ENCODE measurements at regions not wholly inside any gene's neighbourhood (a gene's known extent, or its start where the extent isn't known, plus 50 kb on each side); places are given as distances from the start of the nearest gene placed in this dataset.

DNA sequence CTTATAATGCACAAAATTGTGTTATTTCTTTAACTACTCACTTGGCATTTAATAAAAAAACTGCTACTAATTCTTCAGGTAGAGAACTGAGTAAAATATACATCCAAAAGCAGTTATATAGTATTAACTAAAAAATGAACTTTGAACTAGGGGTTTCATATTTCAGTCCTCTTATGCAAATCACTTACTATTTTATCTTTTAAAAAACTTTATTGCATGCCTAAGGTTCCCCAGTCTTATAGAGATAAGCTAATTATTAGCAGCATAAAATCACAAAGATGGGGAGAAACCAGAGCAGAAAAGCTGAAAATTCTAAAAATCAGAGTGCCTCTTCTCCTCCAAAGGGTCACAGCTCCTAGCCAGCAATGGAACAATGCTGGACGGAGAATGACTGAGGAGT, 228.0 kb downstream of the CALCRL start:
- Histone ChIP-seq H3F3A (ENCODE audit: insufficient read depth, low read length) (no peaks in the 10 kb centered on the region), H3K4me2 (ENCODE audit: low read length) (no peak overlapping the region), H3K79me2 (ENCODE audit: insufficient read depth, low read length) (no peaks in the 10 kb centered on the region), H4K20me1 (ENCODE audit: insufficient read depth, low read length) (no peaks in the 10 kb centered on the region), H3K36me3 (ENCODE audit: insufficient read depth, low read length) (no peaks in the 10 kb centered on the region), H3K4me1 (ENCODE audit: insufficient read depth, low read length, severe bottlenecking) (no peaks in the 10 kb centered on the region), H3K27ac (ENCODE audit: low read depth, low read length, poor library complexity, severe bottlenecking) (no peak overlapping the region), H3K9me2 (ENCODE audit: low read depth, low read length) (no peaks in the 10 kb centered on the region), H3K9ac (ENCODE audit: low read length) (no peak overlapping the region), H3K9me3 (ENCODE audit: low read length) (no peaks in the 10 kb centered on the region), H2AFZ (ENCODE audit: low read length) (no peak overlapping the region), H3K4me3 (ENCODE audit: low read depth, low read length, poor library complexity, severe bottlenecking) (no peak overlapping the region), H3K27me3 (ENCODE audit: insufficient read depth, low read length) (no peaks in the 10 kb centered on the region)
- TF ChIP-seq EZH2 (IDR thresholded peaks at IDR 0.05; ENCODE audit: borderline replicate concordance, low read length): no peak
- TF ChIP-seq, protein P1, sequence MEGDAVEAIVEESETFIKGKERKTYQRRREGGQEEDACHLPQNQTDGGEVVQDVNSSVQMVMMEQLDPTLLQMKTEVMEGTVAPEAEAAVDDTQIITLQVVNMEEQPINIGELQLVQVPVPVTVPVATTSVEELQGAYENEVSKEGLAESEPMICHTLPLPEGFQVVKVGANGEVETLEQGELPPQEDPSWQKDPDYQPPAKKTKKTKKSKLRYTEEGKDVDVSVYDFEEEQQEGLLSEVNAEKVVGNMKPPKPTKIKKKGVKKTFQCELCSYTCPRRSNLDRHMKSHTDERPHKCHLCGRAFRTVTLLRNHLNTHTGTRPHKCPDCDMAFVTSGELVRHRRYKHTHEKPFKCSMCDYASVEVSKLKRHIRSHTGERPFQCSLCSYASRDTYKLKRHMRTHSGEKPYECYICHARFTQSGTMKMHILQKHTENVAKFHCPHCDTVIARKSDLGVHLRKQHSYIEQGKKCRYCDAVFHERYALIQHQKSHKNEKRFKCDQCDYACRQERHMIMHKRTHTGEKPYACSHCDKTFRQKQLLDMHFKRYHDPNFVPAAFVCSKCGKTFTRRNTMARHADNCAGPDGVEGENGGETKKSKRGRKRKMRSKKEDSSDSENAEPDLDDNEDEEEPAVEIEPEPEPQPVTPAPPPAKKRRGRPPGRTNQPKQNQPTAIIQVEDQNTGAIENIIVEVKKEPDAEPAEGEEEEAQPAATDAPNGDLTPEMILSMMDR (IDR thresholded peaks at IDR 0.05; ENCODE audit: low read length): no peak

DNA sequence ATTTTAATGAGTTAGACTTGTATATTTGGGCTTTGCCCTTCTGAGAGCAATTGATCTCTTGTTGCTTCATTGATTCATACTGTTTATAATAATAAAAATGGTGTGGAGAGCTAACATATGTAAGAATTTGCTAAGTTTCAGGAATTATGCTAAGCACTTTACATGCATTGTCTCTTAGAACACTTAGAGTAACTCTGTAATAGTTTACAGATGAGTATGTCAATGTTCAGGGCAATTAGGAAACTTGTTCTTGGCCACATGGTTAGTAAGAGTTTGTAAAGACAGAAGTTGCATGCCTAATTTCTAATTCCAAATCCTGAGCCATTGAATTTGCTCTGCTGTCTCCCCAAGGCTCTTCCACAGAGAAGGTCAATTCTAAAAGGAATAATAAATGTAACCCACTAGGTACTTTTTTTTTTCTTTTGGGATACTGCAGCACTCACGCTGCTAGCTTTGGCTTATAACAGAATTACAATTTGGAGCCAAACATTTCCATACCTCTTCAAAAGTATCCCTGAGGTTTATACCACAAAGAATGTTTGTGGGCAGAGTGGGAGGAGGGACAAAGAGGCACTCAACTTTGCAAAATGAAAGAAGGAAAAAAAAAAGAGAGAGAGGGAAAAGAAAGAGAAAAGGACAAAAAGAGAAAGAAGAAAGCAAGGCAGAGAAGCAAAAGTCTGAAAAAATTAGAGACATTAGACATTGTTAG, 232.4 kb downstream of the CALCRL start:
- Histone ChIP-seq H3F3A (ENCODE audit: insufficient read depth, low read length) (no peaks in the 10 kb centered on the region), H3K4me1 (ENCODE audit: insufficient read depth, low read length, severe bottlenecking) (no peaks in the 10 kb centered on the region), H2AFZ (ENCODE audit: low read length) (no peak overlapping the region), H3K9me2 (ENCODE audit: low read depth, low read length) (no peaks in the 10 kb centered on the region), H3K27ac (ENCODE audit: low read depth, low read length, poor library complexity, severe bottlenecking) (no peak overlapping the region), H3K4me3 (ENCODE audit: low read depth, low read length, poor library complexity, severe bottlenecking) (no peak overlapping the region), H3K79me2 (ENCODE audit: insufficient read depth, low read length) (no peaks in the 10 kb centered on the region), H3K27me3 (ENCODE audit: insufficient read depth, low read length) (no peaks in the 10 kb centered on the region), H3K4me2 (ENCODE audit: low read length) (no peak overlapping the region), H4K20me1 (ENCODE audit: insufficient read depth, low read length) (no peaks in the 10 kb centered on the region), H3K9ac (ENCODE audit: low read length) (no peak overlapping the region), H3K9me3 (ENCODE audit: low read length) (no peaks in the 10 kb centered on the region), H3K36me3 (ENCODE audit: insufficient read depth, low read length) (no peaks in the 10 kb centered on the region)
- TF ChIP-seq, protein P1 (IDR thresholded peaks at IDR 0.05; ENCODE audit: low read length): no peak
- TF ChIP-seq EZH2 (IDR thresholded peaks at IDR 0.05; ENCODE audit: borderline replicate concordance, low read length): no peak

DNA sequence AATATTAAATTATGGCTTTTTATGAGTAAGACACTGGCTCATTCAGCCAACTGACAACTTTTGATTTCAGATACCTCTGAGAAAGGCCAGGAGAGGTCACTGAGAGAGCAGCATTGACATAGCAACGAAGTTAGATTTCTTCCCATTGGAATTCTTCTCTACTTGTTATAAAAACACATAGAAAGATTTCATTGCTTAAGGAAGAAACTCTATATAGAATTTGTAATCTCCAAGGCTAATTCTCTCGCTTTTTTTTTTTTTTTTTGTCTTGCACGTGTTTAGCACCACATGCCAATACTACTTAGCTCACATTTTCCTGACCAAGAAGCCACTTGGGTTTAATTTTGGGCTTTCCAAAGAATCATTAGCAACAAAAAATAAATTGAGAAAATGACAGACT, 233.7 kb downstream of the CALCRL start:
- no peaks in the 10 kb centered on the region for H4K20me1 ChIP-seq (ENCODE audit: insufficient read depth, low read length)
- no peaks in the 10 kb centered on the region for H3K27me3 ChIP-seq (ENCODE audit: insufficient read depth, low read length)
- no peaks in the 10 kb centered on the region for H3K36me3 ChIP-seq (ENCODE audit: insufficient read depth, low read length)
- no peak overlapping the region for H3K27ac ChIP-seq (ENCODE audit: low read depth, low read length, poor library complexity, severe bottlenecking)
- no peaks in the 10 kb centered on the region for H3K9me2 ChIP-seq (ENCODE audit: low read depth, low read length)
- H3K9ac ChIP-seq (ENCODE audit: low read length): no peak overlapping the region
- H3K4me2 ChIP-seq (ENCODE audit: low read length): no peak overlapping the region
- H2AFZ ChIP-seq (ENCODE audit: low read length): no peak overlapping the region
- no peaks in the 10 kb centered on the region for H3K9me3 ChIP-seq (ENCODE audit: low read length)
- no peak for TF ChIP-seq EZH2 (IDR thresholded peaks at IDR 0.05; ENCODE audit: borderline replicate concordance, low read length)
- TF ChIP-seq, protein P1 (IDR thresholded peaks at IDR 0.05; ENCODE audit: low read length): no peak
- H3K4me3 ChIP-seq (ENCODE audit: low read depth, low read length, poor library complexity, severe bottlenecking): no peak overlapping the region
- H3F3A ChIP-seq (ENCODE audit: insufficient read depth, low read length): no peaks in the 10 kb centered on the region
- no peaks in the 10 kb centered on the region for H3K4me1 ChIP-seq (ENCODE audit: insufficient read depth, low read length, severe bottlenecking)
- no peaks in the 10 kb centered on the region for H3K79me2 ChIP-seq (ENCODE audit: insufficient read depth, low read length)
